Sigmoid colon (tissue), 4 donors: ENCODE measurements at regions not wholly inside any gene's neighbourhood (a gene's known extent, or its start where the extent isn't known, plus 50 kb on each side); places are given as distances from the start of the nearest gene placed in this dataset.

Experiments used
- EP300 ChIP-seq, 4 donors: sonication (generic); formaldehyde crosslinking; IDR thresholded peaks; one replicate each; pipeline ENCODE4 v1.6.1; 2017; ENCODE audit warnings: antibody characterized with exemption in 4 of 4
- POLR2A ChIP-seq, 2 donors: fragments of 450-650 bp; IDR thresholded peaks; one replicate each; pipeline ENCODE4 v1.6.1; 2016; ENCODE audit warnings: antibody characterized with exemption in 2 of 2, mild to moderate bottlenecking in 2 of 2, moderate library complexity in 2 of 2
- POLR2AphosphoS5 ChIP-seq, 4 donors: sonication (generic); formaldehyde crosslinking; IDR thresholded peaks; one replicate each; pipeline ENCODE4 v1.6.1; 2017; ENCODE audit warnings: antibody characterized with exemption in 4 of 4
- TF ChIP-seq, protein P1 (sequence below), 4 experiments: fragments of 450-650 bp in 3 of 4; fragments of 200-600 bp in 1 of 4; IDR thresholded peaks; one replicate each; pipeline ENCODE4 v1.5.1; 2016 to 2019; ENCODE audit warnings: antibody characterized with exemption in 4 of 4, mild to moderate bottlenecking in 3 of 4, moderate library complexity in 2 of 4

DNA sequence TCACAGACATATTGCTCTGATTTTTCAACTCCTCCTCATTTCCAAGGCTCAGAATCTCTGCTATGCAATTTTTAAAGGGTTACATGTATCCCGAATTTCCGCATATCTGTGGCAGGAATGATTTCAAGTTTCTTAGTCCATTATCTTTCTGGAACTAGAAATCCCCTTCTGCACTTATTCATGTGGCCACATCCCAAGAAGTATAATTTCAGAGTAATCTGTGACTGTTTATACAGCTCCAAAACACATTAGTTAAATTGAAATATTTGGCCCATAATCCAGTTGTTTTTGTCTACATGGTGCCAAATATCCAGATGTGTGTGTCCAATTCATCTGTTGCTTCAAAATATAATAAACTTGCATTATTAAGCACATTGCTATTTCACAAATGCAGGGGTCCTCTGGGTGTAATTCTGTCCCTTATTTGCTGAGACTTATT is 271.2 kb downstream of the ARHGAP12 start:
- TF ChIP-seq POLR2A (IDR thresholded peaks at IDR 0.05): no peak
- TF ChIP-seq, protein P1, sequence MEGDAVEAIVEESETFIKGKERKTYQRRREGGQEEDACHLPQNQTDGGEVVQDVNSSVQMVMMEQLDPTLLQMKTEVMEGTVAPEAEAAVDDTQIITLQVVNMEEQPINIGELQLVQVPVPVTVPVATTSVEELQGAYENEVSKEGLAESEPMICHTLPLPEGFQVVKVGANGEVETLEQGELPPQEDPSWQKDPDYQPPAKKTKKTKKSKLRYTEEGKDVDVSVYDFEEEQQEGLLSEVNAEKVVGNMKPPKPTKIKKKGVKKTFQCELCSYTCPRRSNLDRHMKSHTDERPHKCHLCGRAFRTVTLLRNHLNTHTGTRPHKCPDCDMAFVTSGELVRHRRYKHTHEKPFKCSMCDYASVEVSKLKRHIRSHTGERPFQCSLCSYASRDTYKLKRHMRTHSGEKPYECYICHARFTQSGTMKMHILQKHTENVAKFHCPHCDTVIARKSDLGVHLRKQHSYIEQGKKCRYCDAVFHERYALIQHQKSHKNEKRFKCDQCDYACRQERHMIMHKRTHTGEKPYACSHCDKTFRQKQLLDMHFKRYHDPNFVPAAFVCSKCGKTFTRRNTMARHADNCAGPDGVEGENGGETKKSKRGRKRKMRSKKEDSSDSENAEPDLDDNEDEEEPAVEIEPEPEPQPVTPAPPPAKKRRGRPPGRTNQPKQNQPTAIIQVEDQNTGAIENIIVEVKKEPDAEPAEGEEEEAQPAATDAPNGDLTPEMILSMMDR (IDR thresholded peaks at IDR 0.05): no peak
- no peak for TF ChIP-seq EP300 (IDR thresholded peaks at IDR 0.05)
- TF ChIP-seq POLR2AphosphoS5 (IDR thresholded peaks at IDR 0.05): no peak
